Medulla oblongata (tissue), 1 donor: ENCODE measurements at regions not wholly inside any gene's neighbourhood (a gene's known extent, or its start where the extent isn't known, plus 50 kb on each side); places are given as distances from the start of the nearest gene placed in this dataset.
A peak's percentile ranks its signal among the peaks of the same experiment; 100 is the strongest.
"Not testable (repeated sequence)": the region's sequence is repeated elsewhere in the genome, so short reads cannot be mapped to it uniquely, and the experiment has no call there.

ENCODE experiments used
- DNase-seq: peaks from one replicate; pipeline ENCODE4 v3.0.0-alpha.2; 2015; ENCODE audit errors: extremely low spot score

DNA sequence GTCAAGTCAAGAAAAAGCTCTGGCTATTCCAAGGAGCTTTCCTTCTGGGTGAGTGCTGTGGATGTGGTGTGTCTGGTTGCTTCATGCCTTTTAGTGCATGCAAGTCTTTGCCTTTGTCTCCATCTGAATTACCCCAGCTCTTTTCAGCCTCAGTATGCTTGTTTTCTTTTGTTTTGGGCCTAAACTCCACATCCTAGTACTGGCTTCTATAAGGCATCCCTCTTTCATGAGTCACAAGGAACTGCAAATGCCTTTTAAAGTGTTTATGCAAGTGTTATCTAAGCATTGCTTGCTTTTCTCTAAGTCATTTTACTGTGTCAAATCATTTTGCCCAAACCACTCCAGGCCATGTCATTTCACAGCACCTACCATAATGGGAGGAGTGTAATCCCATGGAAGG, 132.1 kb downstream of the PLCE1 start:
- DNase-seq, result no peak

DNA sequence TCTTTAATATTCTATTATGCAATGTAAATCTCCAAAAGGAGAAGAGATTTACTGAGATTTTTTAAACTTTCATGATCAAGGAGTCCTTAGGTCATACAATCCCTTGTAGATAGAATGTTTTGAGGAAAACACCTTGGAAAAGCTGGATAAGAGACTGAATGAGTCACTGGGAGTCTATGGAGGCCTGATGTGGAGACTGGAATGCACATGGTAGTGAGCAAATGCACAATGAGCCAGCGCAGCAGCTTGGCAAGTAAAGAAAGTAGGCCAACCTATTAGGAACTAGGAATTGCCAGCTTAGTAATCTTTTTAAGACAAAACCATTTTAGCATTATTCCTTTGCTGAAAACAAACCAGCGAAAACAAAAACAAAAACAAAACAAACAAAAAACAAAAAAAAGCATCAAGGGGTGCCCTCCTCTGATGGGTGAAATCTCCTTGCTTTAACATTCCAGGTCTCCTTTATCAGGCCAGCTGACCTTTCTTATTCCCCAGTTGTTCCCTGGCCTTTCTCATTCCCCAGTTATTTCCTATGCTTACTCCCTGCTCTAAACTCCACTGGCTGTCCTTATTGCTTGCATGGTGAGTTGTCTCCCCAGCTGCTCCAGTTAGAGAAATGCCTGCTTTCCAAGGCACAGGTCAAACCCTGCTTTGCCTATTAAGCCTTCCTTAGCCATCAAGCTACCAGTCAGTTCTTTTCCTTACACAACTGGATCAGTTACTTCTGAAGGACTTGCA, 135.8 kb downstream of the PLCE1 start:
- DNase-seq, result no peak

DNA sequence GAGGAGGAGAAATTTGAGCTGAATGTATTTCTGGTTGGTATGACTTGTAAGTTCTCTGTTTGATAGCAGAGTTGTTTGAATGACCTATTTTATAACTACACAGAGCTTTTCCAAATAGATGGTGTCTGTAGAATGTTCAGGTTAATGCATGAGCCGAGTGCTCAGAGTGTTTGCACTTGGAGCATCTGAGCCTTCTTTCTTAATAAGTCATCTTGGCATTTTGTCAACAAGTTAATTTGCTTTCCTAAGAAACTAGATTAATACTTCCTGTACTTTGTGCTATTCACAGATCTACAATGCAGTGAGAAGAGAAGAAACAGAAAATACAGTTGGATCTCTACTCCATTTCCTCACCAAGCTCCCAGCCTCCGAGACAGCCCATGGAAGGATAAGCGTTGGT, 138.2 kb downstream of the PLCE1 start:
- DNase-seq, result no peak

DNA sequence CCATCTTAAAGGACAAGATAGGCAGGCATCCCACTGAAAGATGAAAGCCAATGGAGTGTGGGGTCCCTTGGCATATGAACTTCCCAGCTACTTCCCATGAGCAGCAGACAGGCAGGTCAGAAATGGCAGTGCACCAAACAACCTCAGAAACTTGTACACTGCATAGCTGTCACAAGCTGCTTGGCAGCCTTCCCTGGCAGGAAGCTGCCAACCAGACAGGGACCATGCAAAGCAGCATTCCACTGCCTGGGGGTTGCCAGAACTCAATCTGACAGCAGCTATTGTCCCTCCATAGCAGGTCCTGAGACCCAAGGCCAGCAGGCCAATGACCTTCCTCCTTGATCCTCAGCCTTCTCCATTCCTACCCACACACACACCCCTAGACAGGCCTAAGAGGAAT, 139.5 kb downstream of the PLCE1 start:
- peak; percentile 73 for DNase-seq

DNA sequence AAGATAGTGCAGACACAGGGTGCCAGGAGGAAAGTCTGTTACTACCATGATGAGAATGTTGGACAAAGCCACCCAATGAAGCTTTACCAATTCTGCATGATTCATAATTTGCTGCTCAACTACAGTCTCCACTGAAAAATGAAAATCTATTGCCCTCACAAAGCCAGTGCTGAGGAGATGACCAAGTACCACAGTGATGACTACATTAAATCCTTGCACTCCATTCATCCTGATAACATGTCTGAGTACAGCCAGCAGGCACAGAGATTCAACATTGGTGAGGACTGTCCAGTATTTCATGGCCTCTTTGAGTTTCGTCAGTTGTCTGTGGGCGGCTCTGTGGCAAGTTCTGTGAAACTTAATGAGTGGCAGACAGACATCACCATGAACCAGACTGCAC, 144.0 kb downstream of the PLCE1 start:
- no peak for DNase-seq

DNA sequence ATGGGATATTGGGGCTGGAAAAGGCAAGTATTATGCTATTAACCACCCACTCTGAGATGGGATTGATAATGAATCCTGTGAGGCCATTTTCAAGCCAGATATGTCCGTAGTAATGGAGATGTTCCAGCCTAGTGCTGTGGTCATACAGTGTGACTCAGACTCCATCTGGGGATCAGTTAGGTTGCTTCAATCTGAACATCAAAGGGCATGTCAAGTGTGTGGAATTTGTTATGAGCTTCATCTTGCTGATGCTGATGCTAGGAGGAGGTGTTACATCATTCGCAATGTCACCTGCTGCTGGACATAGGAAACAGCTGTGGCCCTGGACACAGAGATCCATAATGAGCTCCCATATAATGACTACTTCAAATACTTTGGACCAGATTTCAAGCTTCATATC, 144.7 kb downstream of the PLCE1 start:
- no peak for DNase-seq

DNA sequence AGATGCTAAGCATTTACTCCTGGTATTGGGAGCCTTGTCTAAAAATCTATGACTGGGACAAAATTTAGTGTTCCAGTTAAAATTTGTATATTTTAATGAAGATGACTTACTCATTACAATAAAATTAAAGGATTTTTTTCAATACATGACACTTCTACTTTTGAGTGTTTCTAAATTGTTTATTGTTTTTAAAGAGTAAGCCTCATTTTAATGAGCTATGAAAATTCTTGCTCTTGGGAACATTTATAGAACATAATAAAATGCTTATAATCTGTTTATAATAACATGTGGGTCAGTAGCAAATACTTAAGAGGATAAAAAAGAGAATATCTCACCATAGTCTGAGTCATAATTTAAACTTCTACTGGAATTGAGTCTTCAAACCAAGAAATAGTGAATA, 149.5 kb downstream of the PLCE1 start:
- DNase-seq, result no peak

DNA sequence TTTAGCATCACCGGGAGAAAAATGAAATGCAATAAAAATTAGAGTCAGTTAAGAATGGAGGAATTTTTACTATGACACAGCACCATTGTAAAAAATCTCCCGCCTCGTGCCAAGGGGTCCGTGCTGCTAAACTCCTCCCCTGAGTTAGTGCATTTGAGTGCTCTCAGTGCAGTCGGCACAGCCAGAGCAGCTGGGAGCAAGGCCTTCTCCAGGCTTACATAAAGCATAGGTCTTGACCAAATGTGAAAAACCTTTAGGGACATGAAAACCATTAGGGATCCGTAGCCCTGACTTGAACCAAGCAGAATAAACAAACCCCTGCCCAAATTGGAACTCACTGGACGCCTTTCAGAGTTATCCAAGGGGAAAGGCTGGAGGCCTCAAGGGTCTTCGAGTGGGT, 152.6 kb downstream of the PLCE1 start:
- no peak for DNase-seq

DNA sequence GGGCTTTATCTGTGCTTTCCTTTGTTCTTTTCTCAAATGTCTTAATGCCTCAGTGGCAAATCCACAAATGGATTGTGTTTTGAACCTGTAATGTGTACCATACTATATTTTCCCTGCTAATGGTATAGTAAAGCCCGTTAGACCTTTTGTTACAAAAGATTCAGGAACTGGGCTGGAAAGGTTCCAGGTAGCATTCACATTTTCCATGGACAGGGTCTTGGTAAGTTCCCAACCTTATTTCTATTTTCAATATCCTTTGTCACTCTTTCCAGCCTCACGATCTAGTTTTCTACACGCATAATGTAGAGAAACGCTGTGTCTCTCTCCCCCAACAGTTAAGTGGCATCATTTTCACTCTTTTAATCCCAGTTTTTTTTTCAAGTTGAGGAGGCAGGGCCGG, 153.0 kb downstream of the PLCE1 start:
- DNase-seq, result no peak

DNA sequence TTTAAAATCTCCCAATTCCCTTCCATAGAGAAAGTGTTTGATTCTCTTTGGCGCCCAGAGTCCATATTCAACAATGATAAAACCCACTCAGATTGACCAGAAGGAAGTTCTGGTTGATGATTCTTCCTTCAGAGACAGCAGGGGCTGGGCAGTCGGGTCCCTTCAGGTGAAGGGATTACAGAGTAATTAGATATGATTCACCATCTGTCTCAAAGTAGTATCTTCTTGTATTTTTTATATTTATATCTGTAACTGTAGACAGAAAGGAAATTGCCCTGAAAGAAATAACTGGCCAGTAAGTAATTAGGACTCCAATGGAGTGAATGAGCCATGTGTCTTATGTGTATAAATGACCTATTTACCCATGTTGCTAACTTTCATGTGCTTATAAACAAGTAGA, 156.0 kb downstream of the PLCE1 start:
- no peak for DNase-seq

DNA sequence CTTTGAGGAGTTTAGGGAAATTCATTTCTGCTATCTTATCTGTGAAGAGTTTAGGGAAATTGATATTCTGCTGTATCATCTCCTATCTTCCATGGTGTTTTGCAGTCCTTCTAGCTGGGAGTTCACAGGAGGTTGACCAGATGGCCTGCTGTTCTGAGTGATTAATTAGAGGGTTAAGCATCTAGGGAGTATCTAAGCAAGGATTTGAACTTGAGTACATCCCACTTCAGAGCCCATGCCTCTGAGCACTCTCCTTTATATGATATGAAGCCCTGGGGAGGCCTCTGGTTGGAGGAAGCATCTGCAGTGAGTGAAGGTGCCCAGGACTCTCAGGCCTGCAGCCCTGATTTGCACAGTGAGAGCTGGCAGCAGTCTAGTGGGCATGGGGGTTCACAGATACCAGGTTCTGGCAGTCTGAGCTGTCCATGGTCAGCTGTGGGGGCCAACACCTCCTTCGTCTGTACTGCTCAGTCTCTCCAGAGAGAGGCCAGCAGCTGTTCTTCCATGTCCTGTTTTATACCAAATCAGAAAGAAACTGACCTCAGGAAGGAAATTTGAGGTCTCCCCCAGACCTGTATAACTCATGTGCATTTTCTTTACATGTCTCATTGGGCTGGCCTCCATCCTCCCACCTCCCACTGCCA, 156.9 kb downstream of the PLCE1 start:
- DNase-seq, result no peak

DNA sequence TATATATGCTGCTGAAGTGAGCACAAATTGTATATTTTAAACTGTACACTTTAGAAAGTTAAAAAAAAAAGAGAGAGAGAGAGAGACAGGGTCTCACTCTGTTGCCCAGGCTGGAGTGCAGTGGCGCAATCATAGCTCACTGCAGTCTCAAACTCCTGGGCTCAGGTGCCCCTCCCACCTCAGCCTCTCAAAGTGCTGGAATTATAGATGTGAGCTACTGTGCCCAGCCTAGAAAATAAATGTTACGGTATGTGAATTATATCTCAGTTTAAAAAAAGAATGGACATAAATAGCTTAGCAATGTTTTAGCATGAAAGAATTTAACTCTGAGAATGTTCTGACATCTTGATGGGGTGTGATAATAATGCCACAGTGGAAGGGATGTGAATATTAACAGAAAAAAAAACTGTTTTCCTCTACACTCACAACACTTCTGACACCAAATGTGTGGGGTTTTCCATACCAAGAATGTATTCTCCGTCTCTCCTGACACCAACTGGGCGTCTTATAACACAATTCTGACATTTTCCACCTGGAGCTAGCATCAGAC, 162.1 kb downstream of the PLCE1 start:
- no peak for DNase-seq

DNA sequence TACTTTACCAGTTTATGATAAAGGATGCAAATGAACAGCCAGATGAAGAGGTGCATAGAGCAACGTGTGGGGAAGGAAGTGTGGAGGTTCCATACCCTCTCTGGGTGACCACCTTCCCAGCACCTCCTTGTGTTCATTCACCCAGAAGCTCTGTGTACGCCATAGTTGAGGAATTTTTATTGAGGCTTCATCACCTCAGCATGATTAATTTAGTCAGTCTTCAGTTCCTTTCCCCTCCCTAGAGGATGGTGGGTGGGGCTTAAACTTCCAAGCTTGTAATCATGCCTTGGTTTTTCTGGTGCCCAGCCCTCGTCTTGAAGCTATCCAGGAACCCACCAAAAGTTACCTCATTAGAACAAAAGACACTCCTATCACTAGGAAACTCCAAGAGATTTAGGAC, 162.7 kb downstream of the PLCE1 start:
- DNase-seq, result no peak

DNA sequence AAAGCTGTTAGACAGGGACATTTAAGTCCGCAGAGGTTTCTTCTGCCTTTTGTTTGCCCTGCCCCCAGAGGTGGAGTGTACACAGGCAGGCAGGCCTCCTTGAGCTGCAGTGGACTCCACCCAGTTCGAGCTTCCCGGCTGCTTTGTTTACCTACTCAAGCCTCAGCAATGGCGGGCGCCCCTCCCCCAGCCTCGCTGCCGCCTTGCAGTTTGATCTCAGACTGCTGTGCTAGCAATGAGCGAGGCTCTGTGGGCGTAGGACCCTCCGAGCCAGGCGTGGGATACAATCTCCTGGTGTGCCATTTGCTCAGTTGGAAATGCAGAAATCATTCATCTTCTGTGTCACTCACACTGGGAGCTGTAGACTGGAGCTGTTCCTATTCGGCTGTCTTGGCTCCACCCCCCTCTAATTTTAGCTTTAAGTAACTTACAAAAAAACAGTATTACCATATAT, 171.5 kb downstream of the PLCE1 start:
- DNase-seq, result not testable (repeated sequence)

DNA sequence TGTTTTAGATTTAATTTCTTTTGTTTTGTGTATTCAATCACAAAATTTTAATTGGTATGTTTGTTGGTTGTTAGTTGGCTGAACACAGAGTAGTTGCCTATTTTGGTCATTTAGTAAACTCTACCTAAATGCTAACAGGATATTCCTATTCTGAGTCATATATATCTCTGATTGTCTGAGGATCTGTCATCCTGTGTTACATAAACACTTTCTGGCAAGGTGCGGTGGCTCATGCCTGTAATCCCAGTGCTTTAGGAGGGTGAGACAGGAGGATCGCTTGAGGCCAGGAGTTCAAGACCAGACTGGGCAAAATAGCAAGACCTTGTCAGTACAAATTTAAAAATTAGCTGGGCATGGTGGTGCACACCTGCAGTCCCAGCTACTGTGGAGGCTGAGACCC, 178.6 kb downstream of the PLCE1 start:
- DNase-seq, result no peak

DNA sequence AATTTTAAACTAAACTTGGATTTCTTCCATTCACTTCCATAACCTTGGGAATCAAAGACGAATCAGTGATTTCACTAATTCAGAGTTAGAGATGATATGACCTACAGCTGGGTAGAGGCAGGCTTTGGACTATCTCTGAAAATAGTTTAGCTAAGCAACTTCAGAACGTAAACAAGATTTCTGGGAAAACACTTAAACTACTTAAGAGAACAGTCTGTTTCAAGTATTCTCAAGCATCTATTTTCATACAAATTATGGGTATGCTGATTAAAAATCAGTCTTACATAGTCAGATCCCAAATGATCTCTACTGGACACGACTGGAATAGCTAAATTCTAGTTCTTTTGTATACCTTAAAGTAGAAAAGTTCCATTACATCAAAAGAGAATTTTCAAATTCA, 179.9 kb downstream of the PLCE1 start:
- no peak for DNase-seq

DNA sequence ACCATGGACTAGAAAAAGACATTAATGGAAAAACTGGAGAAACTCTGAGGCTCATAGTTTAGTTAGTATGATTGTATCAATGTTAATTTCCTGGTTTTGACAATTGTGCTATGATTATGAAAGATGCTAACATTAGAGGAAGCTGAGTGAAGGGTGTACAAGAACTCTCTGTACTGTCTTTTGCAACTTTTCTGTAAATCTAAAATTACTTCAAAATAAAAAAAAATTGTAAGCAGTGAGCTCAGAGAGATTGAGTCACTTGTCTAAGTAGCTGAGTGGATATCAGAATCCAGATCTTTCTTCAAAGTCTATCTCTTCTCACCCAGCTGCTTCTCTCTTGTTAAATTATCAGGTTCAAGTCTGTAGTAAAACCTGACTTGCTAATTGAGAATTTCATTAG, 181.1 kb downstream of the PLCE1 start:
- DNase-seq, result no peak

DNA sequence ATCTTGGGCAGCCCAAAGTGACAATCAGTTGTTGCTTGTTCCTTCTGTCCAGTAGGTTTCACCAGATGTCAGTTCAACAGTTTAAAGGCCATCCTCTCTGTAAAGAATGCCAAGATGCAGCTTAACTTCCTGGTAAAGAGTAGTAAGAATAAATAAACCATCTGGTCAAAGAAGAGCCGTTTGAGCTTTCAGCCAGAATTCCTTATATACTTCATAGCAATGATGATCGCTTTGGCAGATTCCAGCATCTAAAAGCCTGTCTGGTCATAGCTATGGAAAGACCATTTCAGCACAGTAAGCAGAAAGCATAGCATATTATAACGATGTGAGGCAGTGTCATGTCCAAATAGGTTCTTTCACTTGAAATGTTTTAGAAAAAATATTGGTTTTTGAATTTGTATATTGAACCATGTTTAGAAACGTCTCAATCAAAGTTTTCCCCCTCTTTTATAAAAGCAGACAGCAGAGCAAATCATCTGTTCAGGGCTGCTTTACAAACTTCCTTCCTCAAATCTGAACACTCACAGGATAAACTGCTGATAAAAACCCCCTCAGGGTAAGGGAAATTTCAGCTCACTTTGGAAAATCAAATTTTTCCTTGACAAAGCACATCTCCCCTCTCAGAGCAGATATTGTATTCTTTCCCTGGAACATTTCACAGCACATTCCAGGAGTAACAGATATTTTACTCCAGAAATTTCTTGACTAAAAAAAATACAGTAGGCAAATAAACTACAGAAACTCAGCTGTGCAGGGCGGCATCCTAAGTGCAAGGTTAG, 184.1 kb downstream of the NOC3L start:
- DNase-seq, result no peak

DNA sequence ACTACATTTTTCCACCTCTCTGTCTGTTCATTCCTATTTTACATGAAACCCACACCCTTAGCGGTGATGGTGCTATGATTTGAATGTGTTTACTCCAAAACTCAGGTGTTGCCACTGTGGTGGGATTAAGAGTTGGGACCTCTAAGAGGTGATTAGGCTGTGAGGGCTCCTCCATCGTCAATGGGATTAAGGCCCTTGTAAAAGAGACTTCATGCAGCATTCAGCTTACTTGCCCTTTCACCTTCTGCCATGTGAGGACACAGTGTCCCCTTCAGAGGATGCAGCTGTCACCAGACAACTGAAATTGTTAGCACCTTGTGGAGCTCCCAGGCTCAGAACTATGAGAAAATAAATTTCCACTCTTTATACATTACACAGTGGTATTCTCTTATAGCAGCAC, 182.2 kb downstream of the NOC3L start:
- no peak for DNase-seq

DNA sequence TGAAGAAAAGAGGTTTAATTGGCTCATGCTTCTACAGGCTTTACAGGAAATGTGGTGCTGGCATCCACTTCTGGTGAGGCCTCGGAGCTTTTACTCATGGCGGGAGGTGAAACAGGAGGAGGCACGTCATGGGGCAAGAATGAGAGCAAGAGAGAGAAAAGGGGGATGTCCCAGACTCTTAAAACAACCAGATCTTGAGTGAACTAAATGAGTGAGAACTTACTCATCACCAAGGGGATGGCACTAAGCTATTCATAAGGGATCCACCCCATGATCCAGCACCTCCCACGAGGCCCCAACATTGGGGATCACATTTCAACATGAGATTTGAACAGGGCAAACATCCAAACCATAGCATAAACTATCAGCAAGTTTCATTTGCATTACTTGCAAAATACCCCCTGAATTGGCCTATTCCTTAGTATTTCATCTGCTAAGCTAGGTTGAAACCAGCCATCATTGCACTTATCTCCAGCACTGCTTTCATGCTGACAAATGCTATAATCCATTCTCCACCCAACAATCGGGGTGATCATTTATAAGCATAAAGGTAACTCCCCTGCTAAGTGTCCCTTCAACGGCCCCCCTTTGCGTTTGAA, 179.0 kb downstream of the NOC3L start:
- DNase-seq, result no peak

DNA sequence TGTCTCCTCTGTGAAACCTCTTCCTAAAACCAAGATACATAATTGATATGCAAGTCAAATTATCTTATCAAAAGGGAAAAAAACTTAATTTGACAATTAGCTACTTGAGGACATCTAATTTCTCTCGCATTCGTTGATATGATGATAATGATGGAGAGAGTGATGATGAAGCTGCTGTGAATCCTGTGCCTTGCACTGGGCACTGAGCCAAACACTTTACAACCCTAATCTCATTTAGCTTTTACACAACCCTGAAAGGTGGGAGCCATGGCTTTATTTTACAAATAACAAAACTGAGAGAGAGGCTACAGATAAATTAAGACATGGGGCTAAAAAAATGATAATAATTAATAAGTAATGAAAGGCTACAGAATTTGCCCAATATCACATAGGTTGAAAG, 176.0 kb downstream of the NOC3L start:
- DNase-seq, result no peak

DNA sequence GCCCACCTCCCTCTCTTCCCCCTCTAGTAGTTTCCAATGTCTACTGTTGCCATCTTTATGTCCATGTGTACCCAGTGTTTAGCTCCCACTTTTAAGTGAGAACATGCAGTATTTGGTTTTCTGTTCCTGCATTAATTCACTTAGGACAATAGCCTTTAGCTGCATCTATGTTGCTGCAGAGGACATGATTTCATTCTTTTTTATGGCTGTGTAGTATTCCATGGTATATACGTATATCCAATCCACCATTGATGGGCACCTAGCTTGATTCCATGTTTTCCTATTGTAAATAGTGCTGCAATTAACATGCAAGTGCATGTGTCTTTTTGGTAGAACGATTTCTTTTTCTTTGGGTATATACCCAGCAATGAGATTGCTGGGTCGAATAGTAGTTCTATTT, 170.4 kb downstream of the NOC3L start:
- no peak for DNase-seq
